ENCODE measurements at regions not wholly inside any gene's neighbourhood (a gene's known extent, or its start where the extent isn't known, plus 50 kb on each side); places are given as distances from the start of the nearest gene placed in this dataset.

DNA sequence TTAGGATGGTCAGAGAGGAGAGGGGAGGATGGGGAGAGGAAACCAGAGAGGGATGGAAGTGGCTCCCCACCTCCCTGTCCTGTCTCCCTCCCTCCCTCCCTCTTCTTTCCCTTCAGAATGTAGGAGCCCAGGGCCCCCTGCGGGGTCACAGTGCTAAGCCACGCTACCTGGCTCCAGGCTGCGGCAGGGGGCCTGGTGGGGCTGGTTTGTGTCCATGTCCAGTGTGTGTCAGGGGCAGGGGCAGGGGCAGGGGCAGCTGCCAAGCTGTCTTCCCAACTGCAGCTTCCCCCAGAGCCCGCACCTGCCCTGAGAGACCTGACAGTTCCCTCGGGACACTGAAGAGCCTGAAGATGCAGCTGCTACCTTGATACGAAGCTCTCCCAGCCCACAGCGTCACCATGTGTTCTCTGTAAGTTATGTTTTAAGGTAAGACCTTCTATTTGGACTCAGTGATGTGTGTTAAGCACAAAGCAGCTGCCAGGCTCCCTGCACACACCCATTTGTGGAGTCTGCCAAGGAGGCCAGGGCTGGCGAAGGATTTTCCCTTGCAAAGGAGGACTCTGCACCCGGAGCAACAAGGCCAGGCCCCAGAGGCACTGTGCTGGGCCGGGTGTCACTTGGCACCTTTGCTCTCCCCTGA, 121.8 kb upstream of the SMAD3 start:
- H3K4me3 ChIP-seq (ENCODE audit: low read length) = no peak overlapping the region
- no peak overlapping the region for H3K9ac ChIP-seq (ENCODE audit: low read length)
- no peaks in the 10 kb centered on the region for H3K4me1 ChIP-seq (ENCODE audit: control insufficient read depth, insufficient read depth, low read length)
- H3K27me3 ChIP-seq (ENCODE audit: control insufficient read depth, insufficient read depth, low read length) = no peaks in the 10 kb centered on the region
- no peaks in the 10 kb centered on the region for H3K36me3 ChIP-seq (ENCODE audit: control insufficient read depth, insufficient read depth, low read length)
- H3K9me3 ChIP-seq (ENCODE audit: control insufficient read depth, low read length) = no peaks in the 10 kb centered on the region

GRCh38 chr15:66944121-66944520, 121.3 kb upstream of the SMAD3 start:
- Histone ChIP-seq H3K4me3 (ENCODE audit: low read length) (no peak overlapping the region), H3K27me3 (ENCODE audit: control insufficient read depth, insufficient read depth, low read length) (no peaks in the 10 kb centered on the region), H3K9me3 (ENCODE audit: control insufficient read depth, low read length) (no peaks in the 10 kb centered on the region), H3K4me1 (ENCODE audit: control insufficient read depth, insufficient read depth, low read length) (no peaks in the 10 kb centered on the region), H3K9ac (ENCODE audit: low read length) (no peak overlapping the region), H3K36me3 (ENCODE audit: control insufficient read depth, insufficient read depth, low read length) (no peaks in the 10 kb centered on the region)

DNA sequence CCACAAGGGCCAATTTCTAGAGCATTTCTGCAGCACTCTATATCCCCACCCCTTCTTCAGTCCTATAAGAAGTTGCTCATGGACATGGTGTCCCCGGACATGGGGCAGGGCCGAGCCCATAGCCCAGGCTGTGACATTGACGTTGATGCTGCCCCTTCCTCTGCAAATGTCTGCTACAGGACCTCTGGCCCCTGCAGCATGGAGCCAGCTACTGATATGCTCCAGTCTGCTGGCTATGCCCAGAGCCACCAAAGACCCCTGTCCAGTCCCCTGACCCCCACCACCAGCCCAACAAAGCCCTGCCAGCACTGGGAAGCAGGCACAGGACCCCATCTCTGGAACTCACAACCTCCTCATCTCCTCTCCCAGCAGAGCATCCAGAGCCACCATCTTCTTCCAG, 120.1 kb upstream of the SMAD3 start:
- Histone ChIP-seq H3K27me3 (ENCODE audit: control insufficient read depth, insufficient read depth, low read length) (no peaks in the 10 kb centered on the region), H3K9ac (ENCODE audit: low read length) (no peak overlapping the region), H3K4me3 (ENCODE audit: low read length) (no peak overlapping the region), H3K36me3 (ENCODE audit: control insufficient read depth, insufficient read depth, low read length) (no peaks in the 10 kb centered on the region), H3K4me1 (ENCODE audit: control insufficient read depth, insufficient read depth, low read length) (no peaks in the 10 kb centered on the region), H3K9me3 (ENCODE audit: control insufficient read depth, low read length) (no peaks in the 10 kb centered on the region)

DNA sequence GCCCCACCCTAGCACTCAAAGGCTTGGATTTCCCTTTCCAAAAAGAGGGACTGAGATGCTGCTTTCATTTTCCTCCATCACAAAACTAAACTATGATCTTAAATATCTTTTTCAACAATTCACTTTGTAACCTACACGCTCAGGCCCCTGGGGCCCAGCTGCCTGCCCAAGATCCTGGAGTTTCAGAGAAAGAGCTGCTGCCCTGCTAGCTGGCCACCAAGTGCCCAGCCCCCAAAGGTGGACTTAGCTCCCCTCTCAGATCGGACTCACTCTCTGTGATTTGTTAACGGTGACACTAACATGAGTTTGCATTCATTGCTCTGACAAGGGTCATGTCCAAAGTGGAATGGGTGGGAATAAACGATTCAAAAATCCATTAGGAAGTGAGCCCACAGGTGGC, 119.6 kb upstream of the SMAD3 start:
- Histone ChIP-seq H3K9ac (ENCODE audit: low read length) (no peak overlapping the region), H3K27me3 (ENCODE audit: control insufficient read depth, insufficient read depth, low read length) (no peaks in the 10 kb centered on the region), H3K36me3 (ENCODE audit: control insufficient read depth, insufficient read depth, low read length) (no peaks in the 10 kb centered on the region), H3K4me1 (ENCODE audit: control insufficient read depth, insufficient read depth, low read length) (no peaks in the 10 kb centered on the region), H3K4me3 (ENCODE audit: low read length) (no peak overlapping the region), H3K9me3 (ENCODE audit: control insufficient read depth, low read length) (no peaks in the 10 kb centered on the region)

DNA sequence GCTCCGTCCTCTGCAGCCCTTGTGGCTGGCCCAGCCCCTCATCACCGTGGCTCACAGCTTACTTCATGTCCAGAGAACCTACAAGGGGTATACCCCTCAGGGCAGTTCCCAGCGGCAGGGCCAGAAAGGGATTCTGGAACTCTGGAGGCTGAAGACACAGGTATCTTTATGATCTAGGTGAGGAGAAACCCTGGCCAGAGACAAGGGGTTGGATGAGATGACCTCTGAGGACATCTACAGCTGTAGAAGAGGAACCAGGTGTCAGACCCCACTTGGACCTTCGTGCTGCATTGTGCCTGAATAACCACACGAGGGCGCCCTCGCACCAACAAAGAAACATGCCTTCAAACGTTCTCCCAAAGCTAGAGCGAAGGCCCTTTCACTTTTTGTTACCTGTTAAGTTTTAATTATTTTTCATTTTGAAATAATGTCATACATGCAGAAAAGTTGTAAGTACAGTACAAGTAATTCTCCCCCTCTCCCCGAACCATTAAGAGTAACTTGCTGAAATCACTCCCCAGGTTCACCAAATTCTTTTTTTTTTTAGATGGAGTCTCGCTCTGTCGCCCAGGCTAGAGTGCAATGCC, 118.7 kb upstream of the SMAD3 start:
- no peaks in the 10 kb centered on the region for H3K27me3 ChIP-seq (ENCODE audit: control insufficient read depth, insufficient read depth, low read length)
- no peaks in the 10 kb centered on the region for H3K9me3 ChIP-seq (ENCODE audit: control insufficient read depth, low read length)
- no peaks in the 10 kb centered on the region for H3K36me3 ChIP-seq (ENCODE audit: control insufficient read depth, insufficient read depth, low read length)
- no peak overlapping the region for H3K4me3 ChIP-seq (ENCODE audit: low read length)
- H3K9ac ChIP-seq (ENCODE audit: low read length) = no peak overlapping the region
- no peaks in the 10 kb centered on the region for H3K4me1 ChIP-seq (ENCODE audit: control insufficient read depth, insufficient read depth, low read length)

- no peaks in the 10 kb centered on the region for H3K27me3 ChIP-seq (ENCODE audit: control insufficient read depth, insufficient read depth, low read length)
- no peaks in the 10 kb centered on the region for H3K9me3 ChIP-seq (ENCODE audit: control insufficient read depth, low read length)
- H3K9ac ChIP-seq (ENCODE audit: low read length) = no peak overlapping the region
- H3K4me1 ChIP-seq (ENCODE audit: control insufficient read depth, insufficient read depth, low read length) = no peaks in the 10 kb centered on the region
- H3K36me3 ChIP-seq (ENCODE audit: control insufficient read depth, insufficient read depth, low read length) = no peaks in the 10 kb centered on the region
- H3K4me3 ChIP-seq (ENCODE audit: low read length) = no peak overlapping the region
These were observed 117.9 kb upstream of the SMAD3 start for GRCh38 chr15:66947471-66947870.

DNA sequence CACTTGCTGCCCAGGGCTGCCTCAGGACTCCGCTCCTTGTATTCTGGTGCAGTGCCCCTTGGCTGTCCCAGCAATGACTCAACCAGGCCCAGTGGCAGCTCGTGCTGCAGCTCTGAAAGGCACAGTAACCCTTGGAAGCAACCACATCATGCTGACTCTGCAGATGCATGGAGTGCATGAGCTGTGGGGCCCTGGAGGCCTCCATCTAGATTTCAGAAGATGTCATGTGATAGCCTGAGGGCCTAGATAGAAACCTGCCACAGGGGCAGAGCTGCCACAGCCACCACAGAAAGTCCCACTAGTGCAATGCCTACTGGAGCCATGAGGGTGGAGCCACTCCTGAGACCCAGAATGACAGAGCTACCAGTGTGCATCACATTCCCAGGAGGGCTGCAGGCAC, 117.1 kb upstream of the SMAD3 start:
- Histone ChIP-seq H3K36me3 (ENCODE audit: control insufficient read depth, insufficient read depth, low read length) (no peaks in the 10 kb centered on the region), H3K9me3 (ENCODE audit: control insufficient read depth, low read length) (no peaks in the 10 kb centered on the region), H3K4me1 (ENCODE audit: control insufficient read depth, insufficient read depth, low read length) (peaks cover 6% of the 10 kb centered on the region)

GRCh38 chr15:66950114-66950513, 115.3 kb upstream of the SMAD3 start:
- no peaks in the 10 kb centered on the region for H3K36me3 ChIP-seq (ENCODE audit: control insufficient read depth, insufficient read depth, low read length)
- H3K4me3 ChIP-seq (ENCODE audit: low read length) = no peak overlapping the region
- H3K9ac ChIP-seq (ENCODE audit: low read length) = no peak overlapping the region
- no peaks in the 10 kb centered on the region for H3K9me3 ChIP-seq (ENCODE audit: control insufficient read depth, low read length)
- H3K4me1 ChIP-seq (ENCODE audit: control insufficient read depth, insufficient read depth, low read length) = peaks cover 6% of the 10 kb centered on the region
- H3K27me3 ChIP-seq (ENCODE audit: control insufficient read depth, insufficient read depth, low read length) = no peaks in the 10 kb centered on the region

More for the DNA sequence above, 117.1 kb upstream of the SMAD3 start:
- Histone ChIP-seq H3K27me3 (ENCODE audit: control insufficient read depth, insufficient read depth, low read length) (no peaks in the 10 kb centered on the region), H3K4me3 (ENCODE audit: low read length) (no peak overlapping the region), H3K9ac (ENCODE audit: low read length) (no peak overlapping the region)

DNA sequence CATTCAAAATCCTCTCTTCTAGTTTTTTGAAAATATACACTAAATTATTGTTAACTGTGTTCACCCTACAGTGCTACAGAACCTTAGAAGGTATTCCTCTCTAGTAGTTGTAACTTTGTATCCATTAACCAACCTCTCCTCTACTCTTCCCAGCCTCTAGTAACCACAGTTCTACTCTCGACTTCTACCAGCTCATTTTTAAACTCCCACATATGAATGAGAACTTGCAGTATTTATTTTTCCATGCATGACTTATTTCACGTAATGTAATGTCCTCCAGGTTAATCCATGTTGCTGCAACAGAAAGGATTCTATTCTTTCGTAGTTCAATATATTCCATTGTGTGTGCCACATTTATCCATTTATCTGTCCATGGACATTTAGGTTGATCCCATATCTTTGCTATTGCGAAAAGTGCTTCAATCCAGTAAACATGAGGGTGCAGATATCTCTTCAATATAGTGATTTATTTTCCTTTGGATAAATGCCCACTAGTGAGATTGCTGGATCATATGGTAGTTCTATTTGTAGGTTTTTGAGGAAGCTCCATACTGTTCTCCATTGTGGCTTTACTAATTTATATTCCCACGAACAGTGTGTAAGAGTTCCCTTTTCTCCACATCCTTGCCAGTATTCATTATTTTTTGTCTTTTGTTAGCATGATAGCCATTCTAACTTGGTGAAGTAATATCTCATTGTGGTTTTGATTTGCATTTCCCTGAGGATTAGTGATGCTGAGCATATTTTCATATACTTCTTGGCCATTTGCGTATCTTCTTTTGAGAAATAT, 113.7 kb upstream of the SMAD3 start:
- no peak overlapping the region for H3K9ac ChIP-seq (ENCODE audit: low read length)
- H3K36me3 ChIP-seq (ENCODE audit: control insufficient read depth, insufficient read depth, low read length) = no peaks in the 10 kb centered on the region
- H3K9me3 ChIP-seq (ENCODE audit: control insufficient read depth, low read length) = no peaks in the 10 kb centered on the region
- peaks cover 13% of the 10 kb centered on the region for H3K4me1 ChIP-seq (ENCODE audit: control insufficient read depth, insufficient read depth, low read length)
- no peak overlapping the region for H3K4me3 ChIP-seq (ENCODE audit: low read length)
- no peaks in the 10 kb centered on the region for H3K27me3 ChIP-seq (ENCODE audit: control insufficient read depth, insufficient read depth, low read length)

DNA sequence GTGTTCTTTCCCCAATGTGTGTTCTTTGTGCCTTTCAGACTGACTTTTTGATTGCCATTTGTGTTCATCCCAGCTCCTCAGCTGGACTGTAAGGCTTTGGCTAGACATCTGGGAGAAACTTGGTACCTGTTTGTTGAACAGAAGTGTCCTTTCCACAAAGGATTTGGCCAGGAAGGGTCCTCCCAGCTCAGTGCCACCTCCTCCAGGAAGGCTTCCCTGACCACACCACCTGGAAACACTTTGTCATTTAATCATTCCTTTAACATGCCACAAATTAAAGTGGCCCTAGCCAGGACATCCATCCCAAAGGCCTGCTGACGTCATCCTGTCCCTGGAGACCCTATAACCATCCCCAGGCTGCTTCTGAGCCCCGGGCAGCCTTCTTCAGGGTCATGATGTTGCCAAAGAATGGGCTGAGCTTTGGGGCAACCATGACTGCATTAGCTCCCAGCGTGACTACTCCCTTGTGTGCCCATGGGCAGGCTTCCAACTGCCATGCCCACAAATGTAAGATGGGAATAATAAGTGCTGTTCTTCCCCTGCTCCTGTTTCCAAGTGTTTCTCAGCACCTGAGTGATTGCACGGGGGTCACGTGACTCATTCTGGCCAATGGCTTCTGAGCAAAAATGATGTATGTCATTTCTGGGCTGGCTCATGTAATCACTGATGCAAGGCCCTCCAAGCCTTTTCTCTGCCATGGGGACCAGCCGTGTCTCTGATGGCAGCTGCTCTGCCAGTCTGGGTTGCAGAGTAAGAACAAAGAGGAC, 112.5 kb upstream of the SMAD3 start:
- no peak overlapping the region for H3K4me3 ChIP-seq (ENCODE audit: low read length)
- peaks cover 13% of the 10 kb centered on the region for H3K4me1 ChIP-seq (ENCODE audit: control insufficient read depth, insufficient read depth, low read length)
- H3K27me3 ChIP-seq (ENCODE audit: control insufficient read depth, insufficient read depth, low read length) = no peaks in the 10 kb centered on the region
- no peaks in the 10 kb centered on the region for H3K9me3 ChIP-seq (ENCODE audit: control insufficient read depth, low read length)
- H3K9ac ChIP-seq (ENCODE audit: low read length) = no peak overlapping the region
- no peaks in the 10 kb centered on the region for H3K36me3 ChIP-seq (ENCODE audit: control insufficient read depth, insufficient read depth, low read length)

- Histone ChIP-seq H3K36me3 (ENCODE audit: control insufficient read depth, insufficient read depth, low read length) (no peaks in the 10 kb centered on the region), H3K4me1 (ENCODE audit: control insufficient read depth, insufficient read depth, low read length) (peaks cover 13% of the 10 kb centered on the region), H3K4me3 (ENCODE audit: low read length) (no peak overlapping the region), H3K9me3 (ENCODE audit: control insufficient read depth, low read length) (no peaks in the 10 kb centered on the region), H3K27me3 (ENCODE audit: control insufficient read depth, insufficient read depth, low read length) (no peaks in the 10 kb centered on the region), H3K9ac (ENCODE audit: low read length) (no peak overlapping the region)
These were observed 111.7 kb upstream of the SMAD3 start for GRCh38 chr15:66953523-66954229.

Measured in mucosa of stomach (tissue), 1 donor.